ENCODE measurements at regions not wholly inside any gene's neighbourhood (a gene's known extent, or its start where the extent isn't known, plus 50 kb on each side); places are given as distances from the start of the nearest gene placed in this dataset.

DNA sequence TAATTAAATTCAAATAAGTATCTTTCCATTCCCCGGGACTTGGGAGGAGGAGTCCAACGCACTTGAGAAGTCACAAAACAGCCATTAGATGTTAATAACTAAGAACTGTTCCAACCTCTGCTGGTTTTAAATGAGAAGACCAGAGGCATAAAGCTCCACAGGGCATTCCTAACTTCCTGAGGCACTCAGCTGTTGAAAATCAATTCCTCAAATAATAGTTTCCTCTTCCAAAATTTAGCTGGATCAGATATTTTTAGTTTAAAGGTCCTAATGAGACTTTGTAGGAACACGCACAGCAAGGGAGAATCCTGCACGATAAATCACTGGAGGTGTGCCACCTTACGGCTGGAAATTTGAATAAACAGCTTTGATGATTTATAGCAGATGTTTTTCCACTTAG is 504.3 kb upstream of the ZFP42 start:
- TF ChIP-seq EZH2 (IDR thresholded peaks at IDR 0.05; ENCODE audit: low read length) (no peak), CTCF (optimal IDR thresholded peaks at IDR 0.05 in 1 of 3, IDR thresholded peaks at IDR 0.05 in 1 of 3, conservative IDR thresholded peaks at IDR 0.05 in 1 of 3; ENCODE audit: extremely low read depth in 1 of 3, insufficient read depth in 2 of 3, low read length in 3 of 3) (peak in 1 of 3 experiments; percentile 6)
